HL-60/S4 treated with phorbol 12-myristate 13-acetate at 8.2 ng/mL for 4 days and 3 days (cell line): ENCODE measurements at regions not wholly inside any gene's neighbourhood (a gene's known extent, or its start where the extent isn't known, plus 50 kb on each side); places are given as distances from the start of the nearest gene placed in this dataset.

Experiments used
- in situ Hi-C: fragments of 300-500 bp; cut with MboI; formaldehyde crosslinking; loops from 2 replicates; pipeline ENCODE4 v1.15.0; 2022; ENCODE audit warnings: low sequenced_read_pairs

- in situ Hi-C loops: loop anchor here (10.0 kb wide), 1 partner anchor 1159 kb away; no protein-coding TSS in a partner anchor
Observed at GRCh38 chr2:198315791-198316630, 511.6 kb downstream of the PLCL1 start.

DNA sequence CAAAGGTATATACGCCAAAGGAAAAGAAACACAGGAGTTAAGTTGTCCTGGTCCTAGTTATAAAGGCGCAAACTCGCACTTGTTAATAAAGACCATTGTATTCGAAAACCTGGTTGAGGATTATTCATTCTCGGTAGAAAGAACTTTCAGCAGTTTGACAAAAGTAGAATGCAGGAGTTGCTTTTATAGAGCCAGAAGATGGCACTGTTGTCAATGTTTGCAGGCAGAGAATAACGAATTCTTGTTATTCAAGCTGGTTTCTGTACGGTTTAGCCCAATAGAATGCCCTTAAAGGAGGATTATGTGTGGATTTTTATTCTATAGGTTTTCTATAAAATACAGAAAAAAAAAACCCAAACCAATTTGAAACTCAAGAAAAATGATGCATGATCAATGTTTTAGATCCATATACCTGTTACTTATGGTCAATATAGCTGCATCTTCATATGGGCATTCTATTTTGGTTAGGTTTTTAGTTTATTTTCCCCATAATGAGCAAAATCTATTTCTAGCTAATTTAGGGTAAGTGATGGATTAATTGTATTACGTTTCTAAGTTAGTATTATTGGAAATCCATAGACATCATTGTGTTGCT lies 510.3 kb downstream of the PLCL1 start:
- in situ Hi-C loops: loop anchor here (10.0 kb wide), 1 partner anchor 1160 kb away; no protein-coding TSS in a partner anchor

GRCh38 chr2:198312596-198313483 lies 508.4 kb downstream of the PLCL1 start:
- in situ Hi-C loops: loop anchor here (10.0 kb wide), 1 partner anchor 1162 kb away; no protein-coding TSS in a partner anchor

DNA sequence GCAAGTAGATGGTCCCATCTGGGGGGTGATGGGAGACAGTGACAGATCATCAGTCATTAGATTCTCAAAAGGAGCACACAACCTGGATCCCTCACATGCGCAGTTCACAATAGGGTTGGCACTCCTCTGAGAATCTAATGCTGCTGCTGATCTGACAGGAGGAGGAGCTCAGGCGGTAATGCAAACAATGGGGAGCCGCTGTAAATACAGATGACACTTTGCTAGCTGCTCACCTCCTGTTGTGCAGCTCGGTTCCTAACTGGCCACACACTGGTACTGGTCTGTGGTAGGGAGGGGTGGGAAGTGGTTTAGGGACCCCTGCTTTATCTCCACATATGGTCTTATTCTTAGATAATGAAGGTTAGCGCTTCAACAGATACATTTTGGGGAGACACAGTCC lies 506.6 kb downstream of the PLCL1 start:
- in situ Hi-C loops: loop anchor here (10.0 kb wide), 1 partner anchor 1164 kb away; no protein-coding TSS in a partner anchor

- in situ Hi-C loops: loop anchor here (10.0 kb wide), 1 partner anchor 1165 kb away; no protein-coding TSS in a partner anchor
Observed at GRCh38 chr2:198309673-198310280, 505.4 kb downstream of the PLCL1 start.

DNA sequence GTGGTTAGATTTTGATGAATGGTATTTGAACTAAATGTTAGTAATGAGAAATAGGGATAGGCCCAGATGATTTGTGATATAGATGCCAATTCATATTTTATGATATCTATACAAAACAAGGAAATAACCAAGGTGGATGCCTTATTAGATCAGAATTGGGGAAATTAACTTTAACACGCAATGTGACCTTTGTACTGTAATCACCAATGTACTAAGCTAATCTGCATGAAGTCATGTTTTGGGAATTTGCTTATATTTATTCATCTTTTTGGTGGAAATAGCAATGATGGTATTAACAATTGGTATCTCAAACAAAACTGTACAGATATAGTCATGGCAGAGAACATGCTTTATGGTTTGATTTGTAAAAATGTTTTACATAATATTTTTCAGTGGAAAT lies 504.7 kb downstream of the PLCL1 start:
- in situ Hi-C loops: no loop called here

DNA sequence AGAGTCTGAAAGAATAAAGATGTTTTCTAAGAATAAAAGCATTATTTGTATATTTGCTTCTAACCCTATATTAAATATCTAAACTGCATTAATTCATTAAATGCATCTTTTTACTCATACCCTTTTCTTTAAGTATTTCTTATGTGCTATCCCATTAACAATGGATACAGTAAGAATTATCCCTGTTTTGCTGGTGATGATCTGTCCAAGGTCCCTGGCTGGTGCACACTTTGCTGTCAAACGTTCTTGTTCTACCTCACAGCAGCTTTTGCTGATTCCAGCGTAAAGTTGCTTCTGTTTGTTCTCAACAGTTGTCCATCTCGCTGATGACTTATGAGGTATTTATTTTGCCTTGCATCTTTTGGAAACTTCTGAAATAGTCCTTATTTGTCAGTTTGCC lies 504.0 kb downstream of the PLCL1 start:
- in situ Hi-C loops: no loop called here

GRCh38 chr2:198307093-198307492 lies 502.7 kb downstream of the PLCL1 start:
- in situ Hi-C loops: no loop called here

DNA sequence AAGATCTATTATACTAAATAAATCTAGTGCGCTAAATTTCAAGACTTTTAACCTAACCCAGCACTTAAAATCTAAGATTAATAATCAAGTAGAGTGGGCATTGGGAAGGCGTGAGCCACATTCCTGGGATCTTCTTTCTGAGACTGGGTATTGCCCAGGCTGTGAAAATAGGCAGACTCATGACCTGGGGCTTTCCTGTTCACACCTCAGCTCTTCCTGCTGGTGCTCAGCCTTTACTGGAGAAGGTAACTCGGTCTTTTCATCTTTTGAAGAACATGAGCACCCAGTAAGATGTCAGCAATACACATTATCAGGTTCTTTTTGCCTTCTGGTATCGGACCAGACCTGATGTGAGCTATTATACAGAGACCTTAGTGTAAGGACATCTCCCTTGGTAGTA lies 500.5 kb downstream of the PLCL1 start:
- in situ Hi-C loops: no loop called here

DNA sequence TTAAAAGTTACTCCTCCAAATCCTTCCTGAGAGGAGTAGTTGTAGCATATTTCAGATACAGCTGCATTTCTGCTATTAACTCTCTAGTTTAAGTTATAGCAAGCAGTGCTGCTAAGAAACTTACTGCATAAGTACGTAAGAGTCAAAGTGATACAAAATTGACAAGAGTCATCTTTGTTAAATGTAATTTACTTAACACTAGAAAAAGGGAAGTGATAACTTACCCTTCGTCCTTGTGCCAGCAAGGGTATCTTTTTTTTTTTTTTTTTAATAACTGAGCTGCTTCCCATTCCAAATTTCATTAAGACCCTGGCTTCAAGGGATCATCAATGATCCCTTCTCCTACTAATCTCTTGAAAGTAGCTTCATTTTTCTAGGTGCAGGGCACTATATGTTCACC lies 493.0 kb downstream of the PLCL1 start:
- in situ Hi-C loops: loop anchor here (10.0 kb wide), 1 partner anchor 503 kb away; no protein-coding TSS in a partner anchor

DNA sequence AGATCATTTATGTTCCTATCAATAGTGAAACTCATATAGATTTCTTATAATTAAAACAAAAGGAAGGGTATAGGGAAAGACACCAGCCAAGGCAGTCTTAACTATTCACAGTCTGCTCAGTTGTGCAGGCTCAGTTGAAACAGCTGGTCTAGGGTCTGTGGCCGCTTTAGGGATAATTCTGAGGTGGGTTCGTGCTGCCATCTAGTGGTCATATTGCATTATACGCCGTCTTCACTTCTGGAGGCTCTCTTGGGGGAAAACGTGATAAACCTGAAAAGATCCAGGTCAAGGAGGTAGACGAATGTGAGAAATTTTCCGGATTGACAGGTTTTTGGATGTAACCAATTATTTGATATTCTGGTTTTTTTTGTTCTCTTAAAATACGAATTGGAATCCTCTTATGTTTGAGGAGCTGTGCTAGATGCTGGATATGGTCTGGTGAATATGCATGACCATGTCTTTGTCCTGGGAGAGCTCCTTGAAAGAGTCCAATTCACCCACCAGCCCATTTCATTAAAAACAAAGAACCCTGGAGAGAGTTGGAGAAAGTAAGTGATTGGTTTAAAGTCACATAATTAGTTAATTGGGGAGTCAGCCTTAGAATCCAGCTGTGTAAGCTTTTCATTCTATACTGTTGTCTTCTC lies 492.4 kb downstream of the PLCL1 start:
- in situ Hi-C loops: loop anchor here (10.0 kb wide), 1 partner anchor 502 kb away; no protein-coding TSS in a partner anchor

GRCh38 chr2:198293281-198293680 lies 488.9 kb downstream of the PLCL1 start:
- in situ Hi-C loops: loop anchor here (10.0 kb wide), 1 partner anchor 498 kb away; no protein-coding TSS in a partner anchor

DNA sequence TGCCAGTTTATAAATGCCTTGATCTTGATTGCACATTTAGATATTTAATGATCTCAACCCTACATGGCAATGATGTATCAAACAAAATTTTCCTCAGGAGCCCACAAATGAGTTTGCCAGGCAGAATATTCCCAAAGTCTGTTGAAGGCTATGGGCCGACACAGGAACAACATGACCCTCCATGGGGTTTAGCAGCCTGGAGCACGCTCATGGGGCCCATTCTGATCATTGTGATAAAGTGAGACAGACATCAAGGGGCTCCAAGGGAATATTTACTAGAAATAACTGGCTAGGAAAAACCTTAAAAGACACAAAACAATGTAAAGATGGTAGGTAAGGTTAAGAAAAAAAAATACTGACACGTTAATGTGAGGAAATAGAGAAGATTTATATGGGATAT lies 485.4 kb downstream of the PLCL1 start:
- in situ Hi-C loops: loop anchor here (10.0 kb wide), 1 partner anchor 495 kb away; no protein-coding TSS in a partner anchor

GRCh38 chr2:198287706-198288105 lies 483.3 kb downstream of the PLCL1 start:
- in situ Hi-C loops: no loop called here

GRCh38 chr2:198285216-198285615 lies 480.8 kb downstream of the PLCL1 start:
- in situ Hi-C loops: no loop called here

DNA sequence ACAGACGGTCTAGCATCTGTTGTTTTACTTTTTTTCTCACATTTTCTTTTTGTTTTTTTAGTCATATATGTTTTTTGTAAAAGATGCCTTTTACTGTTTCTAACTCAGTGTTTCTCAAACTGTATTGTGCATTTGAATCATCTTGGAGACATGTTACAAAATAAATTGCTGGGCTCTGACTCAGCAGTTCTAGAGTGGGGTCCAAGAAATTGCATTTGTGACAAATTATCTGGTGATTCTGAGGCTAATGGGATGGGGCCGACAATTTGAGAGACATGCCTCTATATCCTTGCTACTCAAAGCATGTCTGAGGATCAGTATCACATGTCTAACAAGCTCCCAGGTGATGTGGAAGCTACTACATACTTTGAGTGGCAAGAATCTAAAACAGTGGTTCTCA lies 478.8 kb downstream of the PLCL1 start:
- in situ Hi-C loops: no loop called here

DNA sequence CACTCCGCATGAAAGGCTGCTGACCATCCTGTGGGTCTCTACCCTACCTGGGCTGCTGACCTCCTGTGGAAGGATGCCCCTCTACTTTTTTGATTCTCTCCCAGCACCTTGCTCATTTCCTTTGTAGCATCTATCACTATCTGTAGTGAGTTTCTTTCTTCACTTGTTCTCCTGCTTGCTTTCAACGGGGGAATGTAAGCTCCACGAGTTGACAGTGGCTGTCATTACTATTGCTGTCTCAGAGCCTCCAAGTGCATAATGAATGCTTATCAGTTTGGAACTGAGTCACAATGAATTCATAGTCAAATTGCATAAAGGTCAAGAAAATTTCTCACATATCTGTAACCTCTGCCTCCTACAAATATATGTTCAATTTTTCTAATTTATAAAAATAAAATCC lies 477.7 kb downstream of the PLCL1 start:
- in situ Hi-C loops: no loop called here

- in situ Hi-C loops: no loop called here
Observed at GRCh38 chr2:198280145-198280544, 475.8 kb downstream of the PLCL1 start.

GRCh38 chr2:198279026-198279425 lies 474.6 kb downstream of the PLCL1 start:
- in situ Hi-C loops: no loop called here

GRCh38 chr2:198277181-198277580 lies 472.8 kb downstream of the PLCL1 start:
- in situ Hi-C loops: no loop called here
